DND-41 (cell line): ENCODE measurements at regions not wholly inside any gene's neighbourhood (a gene's known extent, or its start where the extent isn't known, plus 50 kb on each side); places are given as distances from the start of the nearest gene placed in this dataset.

Experiments used
- EZH2 ChIP-seq: IDR thresholded peaks from 3 replicates; pipeline ENCODE4 v1.6.1; 2012; ENCODE audit warnings: borderline replicate concordance, low read depth, mild to moderate bottlenecking, moderate library complexity, low read length, inconsistent platforms; ENCODE audit not compliant: severe bottlenecking
- TF ChIP-seq, protein P1 (sequence below): IDR thresholded peaks from 2 replicates; pipeline ENCODE4 v1.5.1; 2012; ENCODE audit warnings: borderline replicate concordance, low read length, moderate library complexity, mild to moderate bottlenecking; ENCODE audit not compliant: poor library complexity, severe bottlenecking; ENCODE audit errors: extremely low read depth

DNA sequence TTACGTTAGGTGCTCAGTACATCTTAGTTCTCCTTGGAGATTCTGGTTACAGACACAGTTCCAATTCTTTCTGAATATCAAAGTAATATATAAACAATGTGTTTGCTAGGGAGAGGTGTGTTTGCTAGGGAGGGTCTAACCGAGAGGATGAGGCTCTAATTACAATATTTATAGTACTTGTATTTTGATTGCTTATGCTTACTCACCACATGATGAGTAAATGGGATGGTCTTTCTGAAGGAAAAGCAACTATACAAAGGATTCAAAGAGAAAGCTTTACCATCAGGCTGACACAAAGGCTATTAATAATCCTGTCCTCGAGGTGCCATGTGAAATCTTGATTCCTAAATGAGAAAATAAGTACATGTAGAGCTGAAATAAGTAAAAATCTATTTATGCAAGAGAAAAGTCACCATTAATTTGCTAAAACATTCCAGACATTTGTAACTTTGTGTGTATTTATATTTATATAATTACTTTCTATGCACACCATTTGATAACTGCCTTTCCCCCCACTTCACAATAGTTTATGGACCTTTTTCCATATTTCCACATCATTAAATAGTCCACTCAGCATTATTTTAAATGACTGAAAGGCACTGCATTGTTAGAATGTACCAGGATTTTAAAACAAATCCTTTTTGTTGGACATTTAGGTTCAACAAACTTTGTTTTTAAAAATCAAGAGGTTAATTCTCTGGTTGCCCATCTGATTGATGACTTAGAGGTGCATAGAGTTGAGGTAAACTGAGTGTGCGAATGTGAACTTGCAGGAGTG, 94.5 kb upstream of the FN1 start:
- TF ChIP-seq, protein P1, sequence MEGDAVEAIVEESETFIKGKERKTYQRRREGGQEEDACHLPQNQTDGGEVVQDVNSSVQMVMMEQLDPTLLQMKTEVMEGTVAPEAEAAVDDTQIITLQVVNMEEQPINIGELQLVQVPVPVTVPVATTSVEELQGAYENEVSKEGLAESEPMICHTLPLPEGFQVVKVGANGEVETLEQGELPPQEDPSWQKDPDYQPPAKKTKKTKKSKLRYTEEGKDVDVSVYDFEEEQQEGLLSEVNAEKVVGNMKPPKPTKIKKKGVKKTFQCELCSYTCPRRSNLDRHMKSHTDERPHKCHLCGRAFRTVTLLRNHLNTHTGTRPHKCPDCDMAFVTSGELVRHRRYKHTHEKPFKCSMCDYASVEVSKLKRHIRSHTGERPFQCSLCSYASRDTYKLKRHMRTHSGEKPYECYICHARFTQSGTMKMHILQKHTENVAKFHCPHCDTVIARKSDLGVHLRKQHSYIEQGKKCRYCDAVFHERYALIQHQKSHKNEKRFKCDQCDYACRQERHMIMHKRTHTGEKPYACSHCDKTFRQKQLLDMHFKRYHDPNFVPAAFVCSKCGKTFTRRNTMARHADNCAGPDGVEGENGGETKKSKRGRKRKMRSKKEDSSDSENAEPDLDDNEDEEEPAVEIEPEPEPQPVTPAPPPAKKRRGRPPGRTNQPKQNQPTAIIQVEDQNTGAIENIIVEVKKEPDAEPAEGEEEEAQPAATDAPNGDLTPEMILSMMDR = no peak
- TF ChIP-seq EZH2 = no peak
